Ishikawa (cell line): ENCODE measurements at regions not wholly inside any gene's neighbourhood (a gene's known extent, or its start where the extent isn't known, plus 50 kb on each side); places are given as distances from the start of the nearest gene placed in this dataset.

Source experiments
- CEBPB ChIP-seq: IDR thresholded peaks from 2 replicates; pipeline ENCODE4 v1.6.1; 2012
- CREB1 ChIP-seq: IDR thresholded peaks from 2 replicates; pipeline ENCODE4 v1.6.1; 2012; ENCODE audit warnings: low read depth
- EP300 ChIP-seq: IDR thresholded peaks from 2 replicates; pipeline ENCODE4 v1.6.1; 2012; ENCODE audit warnings: borderline replicate concordance
- FOXM1 ChIP-seq: IDR thresholded peaks from 2 replicates; pipeline ENCODE4 v1.6.1; 2012; ENCODE audit warnings: low read depth, borderline replicate concordance
- TAF1 ChIP-seq: IDR thresholded peaks from 2 replicates; pipeline ENCODE4 v1.6.1; 2012; ENCODE audit warnings: low read depth, mild to moderate bottlenecking
- TCF12 ChIP-seq: IDR thresholded peaks from 2 replicates; pipeline ENCODE4 v1.6.1; 2012; ENCODE audit warnings: low read depth
- TEAD4 ChIP-seq: IDR thresholded peaks from 2 replicates; pipeline ENCODE4 v1.6.1; 2012
- USF1 ChIP-seq: IDR thresholded peaks from 2 replicates; pipeline ENCODE4 v1.6.1; 2012
- YY1 ChIP-seq: IDR thresholded peaks from 2 replicates; pipeline ENCODE4 v1.6.1; 2012; ENCODE audit warnings: low read depth

GRCh38 chr3:81218023-81218422 lies 543.4 kb downstream of the GBE1 start:
- TF ChIP-seq CREB1 (no peak), YY1 (no peak), TCF12 (no peak), TAF1 (no peak), FOXM1 (no peak), USF1 (no peak), EP300 (no peak), CEBPB (no peak), TEAD4 (no peak)
